ENCODE measurements at regions not wholly inside any gene's neighbourhood (a gene's known extent, or its start where the extent isn't known, plus 50 kb on each side); places are given as distances from the start of the nearest gene placed in this dataset.

- no peaks in the 10 kb centered on the region for H4K20me1 ChIP-seq (replicated peaks; ENCODE audit: control insufficient read depth, extremely low read depth, insufficient read depth, low read length)
- no TSS peak for BruUV-seq (replicated peaks)
- intact Hi-C loops (cut with micrococcal nuclease), result no loop called here
- H3K4me1 ChIP-seq (ENCODE audit: control insufficient read depth, extremely low read depth, insufficient read depth, low read length), result peaks cover 51% of the 10 kb centered on the region
- POLR2A ChIA-PET, result no interaction called here
- H3K27ac ChIP-seq (ENCODE audit: insufficient read depth, low read depth, low read length), result peak overlapping the region; percentile 80
- FAIRE-seq, result peak; percentile 70
- CTCF ChIA-PET, result interaction anchor here (0.7 to 2.7 kb wide), 4 partner anchors 55 to 112 kb away, joined by 3 to 15 read pairs (median 4); no protein-coding TSS in a partner anchor
- H2AFZ ChIP-seq (ENCODE audit: low read depth, low read length), result peak overlapping the region; percentile 91
- TF ChIP-seq POLR2A (IDR thresholded peaks at IDR 0.05; ENCODE audit: low read depth, low read length) (no peak), MAX (IDR thresholded peaks at IDR 0.05; ENCODE audit: insufficient read depth, insufficient read length) (no peak), MYC (IDR thresholded peaks at IDR 0.05; ENCODE audit: low read depth, low read length) (no peak), JUN (IDR thresholded peaks at IDR 0.05; ENCODE audit: borderline replicate concordance, insufficient read depth, insufficient read length, low read depth) (no peak), GATA2 (IDR thresholded peaks at IDR 0.05; ENCODE audit: insufficient read depth, insufficient read length, low read depth, low read length) (no peak), CTCF (IDR thresholded peaks at IDR 0.05; ENCODE audit: extremely low read depth in 1 of 2, insufficient read depth in 1 of 2, low read depth in 1 of 2, low read length in 2 of 2) (no peak), EZH2 (IDR thresholded peaks at IDR 0.05; ENCODE audit: borderline replicate concordance, low read depth, low read length, severe bottlenecking) (no peak), FOS (IDR thresholded peaks at IDR 0.05; ENCODE audit: borderline replicate concordance, insufficient read depth, low read length) (no peak), POLR2AphosphoS5 (IDR thresholded peaks at IDR 0.05; ENCODE audit: insufficient read depth, low read depth, low read length) (no peak)
- H3K9ac ChIP-seq (replicated peaks; ENCODE audit: extremely low read depth, insufficient read depth, low read length), result peak overlapping the region; percentile 50
- H3K4me2 ChIP-seq (ENCODE audit: insufficient read depth, low read length), result peak overlapping the region; percentile 49
- dilution Hi-C loops (cut with MboI; ENCODE audit: extremely low pct_ligation_motif_present, low sequenced_read_pairs), result no loop called here
- H3K4me3 ChIP-seq (replicated peaks in 1 of 3; ENCODE audit: insufficient read depth in 1 of 3, low read depth in 1 of 3, low read length in 3 of 3), result no peak overlapping the region
- DNase-seq (ENCODE audit: low read depth, low spot score), result peak; percentile 44
- H3K79me2 ChIP-seq (ENCODE audit: control insufficient read depth, insufficient read depth, low read length), result no peaks in the 10 kb centered on the region
- H3K27me3 ChIP-seq (ENCODE audit: control insufficient read depth in 2 of 2, insufficient read depth in 2 of 2, low read length in 2 of 2), result no peaks in the 10 kb centered on the region
- no peaks in the 10 kb centered on the region for H3K36me3 ChIP-seq (ENCODE audit: control insufficient read depth in 2 of 2, extremely low read depth in 1 of 2, insufficient read depth in 2 of 2, low read length in 2 of 2)
- H3K9me1 ChIP-seq (replicated peaks; ENCODE audit: control insufficient read depth, extremely low read depth, insufficient read depth, low read length), result no peaks in the 10 kb centered on the region
- no peaks in the 10 kb centered on the region for H3K9me3 ChIP-seq (replicated peaks; ENCODE audit: control insufficient read depth, insufficient read depth, low read length)
These were observed 139.8 kb upstream of the BASP1 start for GRCh38 chr5:17077440-17078233.

All from endothelial cell of umbilical vein (primary cell).